ENCODE measurements at regions not wholly inside any gene's neighbourhood (a gene's known extent, or its start where the extent isn't known, plus 50 kb on each side); places are given as distances from the start of the nearest gene placed in this dataset.

GRCh38 chr11:16536513-16536912 is 180.2 kb upstream of the SOX6 start:
- no peaks in the 10 kb centered on the region for H3F3A ChIP-seq (ENCODE audit: low read depth)

GRCh38 chr11:16528639-16529038 is 172.3 kb upstream of the SOX6 start:
- Histone ChIP-seq H2AFZ (ENCODE audit: low read length) (no peak overlapping the region), H4K20me1 (ENCODE audit: insufficient read depth, low read length, poor library complexity, severe bottlenecking) (no peaks in the 10 kb centered on the region), H3K9ac (ENCODE audit: low read depth, low read length, poor library complexity, severe bottlenecking) (no peak overlapping the region), H3K79me2 (ENCODE audit: insufficient read depth, low read length) (no peaks in the 10 kb centered on the region), H3K4me2 (ENCODE audit: low read depth, low read length, poor library complexity, severe bottlenecking) (no peak overlapping the region), H3F3A (ENCODE audit: low read depth) (no peaks in the 10 kb centered on the region), H3K9me2 (replicated peaks; ENCODE audit: low read depth, low read length) (no peaks in the 10 kb centered on the region), H3K27me3 (ENCODE audit: insufficient read depth, low read length, poor library complexity, severe bottlenecking) (no peaks in the 10 kb centered on the region), H3K4me1 (ENCODE audit: insufficient read depth, low read length, poor library complexity, severe bottlenecking) (no peaks in the 10 kb centered on the region), H3K9me3 (ENCODE audit: insufficient read depth, low read depth, low read length) (no peaks in the 10 kb centered on the region), H3K36me3 (ENCODE audit: insufficient read depth, low read length) (no peaks in the 10 kb centered on the region), H3K4me3 (ENCODE audit: low read length, poor library complexity, severe bottlenecking) (no peak overlapping the region)
- TF ChIP-seq EZH2phosphoT487 (IDR thresholded peaks at IDR 0.05; ENCODE audit: borderline replicate concordance) (no peak), CTCF (conservative IDR thresholded peaks at IDR 0.05; ENCODE audit: low read length) (no peak)

More at GRCh38 chr11:16536513-16536912, 180.2 kb upstream of the SOX6 start:
- Histone ChIP-seq H3K4me3 (ENCODE audit: low read length, poor library complexity, severe bottlenecking) (no peak overlapping the region), H3K27me3 (ENCODE audit: insufficient read depth, low read length, poor library complexity, severe bottlenecking) (no peaks in the 10 kb centered on the region), H3K9ac (ENCODE audit: low read depth, low read length, poor library complexity, severe bottlenecking) (no peak overlapping the region), H4K20me1 (ENCODE audit: insufficient read depth, low read length, poor library complexity, severe bottlenecking) (no peaks in the 10 kb centered on the region), H3K4me2 (ENCODE audit: low read depth, low read length, poor library complexity, severe bottlenecking) (no peak overlapping the region), H3K79me2 (ENCODE audit: insufficient read depth, low read length) (no peaks in the 10 kb centered on the region), H3K9me3 (ENCODE audit: insufficient read depth, low read depth, low read length) (no peaks in the 10 kb centered on the region), H3K36me3 (ENCODE audit: insufficient read depth, low read length) (no peaks in the 10 kb centered on the region), H3K9me2 (replicated peaks; ENCODE audit: low read depth, low read length) (no peaks in the 10 kb centered on the region), H3K4me1 (ENCODE audit: insufficient read depth, low read length, poor library complexity, severe bottlenecking) (no peaks in the 10 kb centered on the region), H2AFZ (ENCODE audit: low read length) (no peak overlapping the region)
- TF ChIP-seq EZH2phosphoT487 (IDR thresholded peaks at IDR 0.05; ENCODE audit: borderline replicate concordance), result no peak
- TF ChIP-seq CTCF (conservative IDR thresholded peaks at IDR 0.05; ENCODE audit: low read length), result no peak

DNA sequence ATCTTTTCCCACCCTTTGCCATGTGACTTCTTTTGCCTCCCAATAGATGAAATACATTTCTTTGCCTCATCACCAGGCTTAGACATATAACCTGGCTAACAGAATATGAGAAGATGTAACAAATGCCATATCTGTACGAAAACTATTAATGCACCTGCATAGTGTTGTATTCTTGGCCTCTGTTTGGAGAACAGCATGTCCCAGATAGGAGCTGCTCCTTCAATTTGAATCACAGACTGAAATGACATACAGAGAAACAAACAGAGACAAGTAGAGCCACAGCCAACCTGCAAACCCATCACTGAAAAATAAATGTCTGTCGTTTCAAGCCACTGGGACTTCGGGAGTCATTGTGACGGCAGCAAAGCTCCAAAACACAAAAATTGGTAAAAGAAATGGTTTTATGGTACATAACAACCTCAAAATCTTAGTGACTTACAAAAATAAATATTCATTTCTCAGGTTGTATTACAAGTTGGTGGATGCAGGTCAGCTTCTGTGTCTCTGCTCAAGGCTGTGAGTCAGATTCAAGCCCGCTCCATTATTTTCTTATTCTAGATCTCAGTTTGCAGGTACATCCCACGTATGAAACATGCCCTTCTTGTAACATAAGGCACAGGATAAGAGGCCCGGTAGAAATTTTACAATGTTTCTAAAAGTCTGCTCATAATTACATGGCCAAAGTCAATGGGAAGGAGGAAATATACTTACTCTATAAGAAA is 171.3 kb upstream of the SOX6 start:
- no peaks in the 10 kb centered on the region for H4K20me1 ChIP-seq (ENCODE audit: insufficient read depth, low read length, poor library complexity, severe bottlenecking)
- H3K4me1 ChIP-seq (ENCODE audit: insufficient read depth, low read length, poor library complexity, severe bottlenecking), result no peaks in the 10 kb centered on the region
- no peaks in the 10 kb centered on the region for H3K79me2 ChIP-seq (ENCODE audit: insufficient read depth, low read length)
- no peaks in the 10 kb centered on the region for H3K9me3 ChIP-seq (ENCODE audit: insufficient read depth, low read depth, low read length)
- H3K9me2 ChIP-seq (replicated peaks; ENCODE audit: low read depth, low read length), result no peaks in the 10 kb centered on the region
- no peaks in the 10 kb centered on the region for H3K27me3 ChIP-seq (ENCODE audit: insufficient read depth, low read length, poor library complexity, severe bottlenecking)
- H3K36me3 ChIP-seq (ENCODE audit: insufficient read depth, low read length), result no peaks in the 10 kb centered on the region
- no peak overlapping the region for H2AFZ ChIP-seq (ENCODE audit: low read length)
- no peak overlapping the region for H3K4me3 ChIP-seq (ENCODE audit: low read length, poor library complexity, severe bottlenecking)
- H3F3A ChIP-seq (ENCODE audit: low read depth), result no peaks in the 10 kb centered on the region
- no peak overlapping the region for H3K4me2 ChIP-seq (ENCODE audit: low read depth, low read length, poor library complexity, severe bottlenecking)
- TF ChIP-seq EZH2phosphoT487 (IDR thresholded peaks at IDR 0.05; ENCODE audit: borderline replicate concordance) (no peak), CTCF (conservative IDR thresholded peaks at IDR 0.05; ENCODE audit: low read length) (no peak)
- no peak overlapping the region for H3K9ac ChIP-seq (ENCODE audit: low read depth, low read length, poor library complexity, severe bottlenecking)

All from Loucy (cell line).